Panc1 (cell line): ENCODE measurements at regions not wholly inside any gene's neighbourhood (a gene's known extent, or its start where the extent isn't known, plus 50 kb on each side); places are given as distances from the start of the nearest gene placed in this dataset.

Experiments used
- ATAC-seq: fragments of 200-7000 bp; cut with Tn5 transposase; 2 replicates; pipeline ENCODE4 v1.9.1; 2020; ENCODE audit warnings: mild to moderate bottlenecking, moderate library complexity
- BruUV-seq: library from RNA; stranded (reverse); fragments of 400-500 nt; replicated peaks from 2 replicates; lab custom pipeline; 2021; lab: Mats Ljungman, UMichigan
- CTCF ChIA-PET: fragments of 300-600 bp; sonication (Branson Sonifier 250); formaldehyde crosslinking; loops from one replicate; lab custom pipeline; 2022; ENCODE audit warnings: antibody characterized with exemption; lab: Charles Lee
- POLR2A ChIA-PET: fragments of 300-600 bp; sonication (Branson Sonifier 250); formaldehyde crosslinking; loops from one replicate; lab custom pipeline; 2022; ENCODE audit warnings: antibody characterized with exemption; lab: Charles Lee
- DNase-seq: peaks from one replicate; pipeline ENCODE4 v3.0.0-alpha.2; 2010; ENCODE audit warnings: low read depth, low spot score
- H3K27ac ChIP-seq: 2 replicates; pipeline ENCODE4 v1.5.1; 2011; ENCODE audit warnings: mild to moderate bottlenecking, low read length, inconsistent platforms
- H3K27me3 ChIP-seq: fragments of 200-500 bp; sonication (Bioruptor generic); 2 replicates; pipeline ENCODE4 v1.6.0; 2014; ENCODE audit warnings: low read length, inconsistent platforms; ENCODE audit not compliant: control insufficient read depth, insufficient read depth
- H3K36me3 ChIP-seq: fragments of 200-500 bp; sonication (Bioruptor generic); 2 replicates; pipeline ENCODE4 v1.5.1; 2014; ENCODE audit warnings: inconsistent platforms, mild to moderate bottlenecking, low read length, moderate library complexity; ENCODE audit not compliant: control insufficient read depth, insufficient read depth
- H3K4me1 ChIP-seq: 2 replicates; pipeline ENCODE4 v1.5.1; 2011; ENCODE audit warnings: inconsistent platforms, mild to moderate bottlenecking, low read length, moderate library complexity; ENCODE audit not compliant: control insufficient read depth, insufficient read depth
- H3K4me3 ChIP-seq, 2 experiments: 2 replicates each; pipeline ENCODE4 v1.5.1; 2011 to 2012; ENCODE audit warnings: low read depth in 2 of 2, low read length in 2 of 2, mild to moderate bottlenecking in 2 of 2, inconsistent platforms in 1 of 2, moderate library complexity in 1 of 2
- H3K9me3 ChIP-seq: fragments of 200-500 bp; sonication (Bioruptor generic); 2 replicates; pipeline ENCODE4 v1.5.1; 2014; ENCODE audit warnings: low read depth, mild to moderate bottlenecking, inconsistent platforms, low read length, moderate library complexity; ENCODE audit not compliant: control insufficient read depth, insufficient read depth
- CTCF ChIP-seq: fragments of 450-650 bp; IDR thresholded peaks from 2 replicates; pipeline ENCODE4 v1.5.1; 2017; ENCODE audit warnings: mild to moderate bottlenecking
- POLR2AphosphoS5 ChIP-seq: IDR thresholded peaks from 2 replicates; pipeline ENCODE4 v1.6.1; 2012; ENCODE audit warnings: mild to moderate bottlenecking, low read depth, low read length, moderate library complexity
- REST ChIP-seq, 2 experiments: IDR thresholded peaks; 2 replicates each; pipeline ENCODE4 v1.6.1; 2011 to 2012; ENCODE audit warnings: low read depth in 2 of 2, control low read depth in 1 of 2, low read length in 1 of 2, mild to moderate bottlenecking in 1 of 2, moderate library complexity in 1 of 2; ENCODE audit not compliant: insufficient read depth in 1 of 2
- SIN3A ChIP-seq: IDR thresholded peaks from 2 replicates; pipeline ENCODE4 v1.6.1; 2012; ENCODE audit warnings: low read depth, mild to moderate bottlenecking, low read length, moderate library complexity, borderline replicate concordance; ENCODE audit not compliant: insufficient read depth
- TCF7L2 ChIP-seq: IDR thresholded peaks from 2 replicates; pipeline ENCODE4 v1.6.1; 2011; ENCODE audit warnings: mild to moderate bottlenecking, low read depth, low read length, inconsistent platforms
- in situ Hi-C: cut with HindIII; loops from 2 replicates; pipeline ENCODE4 v1.10.0; 2016; ENCODE audit warnings: low sequenced_read_pairs, low pct_unique_long_range_greater_than_20kb
- intact Hi-C: fragments of 100-400 bp; cut with micrococcal nuclease; formaldehyde crosslinking; loops from one replicate; pipeline ENCODE4 v1.10.0; 2022; ENCODE audit not compliant: unreplicated experiment

DNA sequence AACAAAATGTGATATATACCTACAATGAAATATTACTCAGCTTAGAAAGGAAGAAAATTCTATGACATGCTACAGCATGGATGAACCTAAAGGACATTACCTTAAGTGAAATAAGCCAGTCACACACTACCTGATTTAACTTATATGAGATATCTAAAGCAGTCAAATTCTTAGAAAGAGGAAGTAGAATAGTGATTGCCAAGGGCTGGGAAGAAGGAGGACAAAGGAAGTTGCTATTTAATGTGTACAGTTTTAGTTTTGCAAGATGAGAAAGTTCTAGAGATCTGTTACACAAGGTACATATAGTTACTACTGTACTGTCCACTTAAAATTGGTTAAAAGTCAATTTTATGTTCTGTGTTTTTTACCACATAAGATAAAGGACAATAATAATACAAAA, 87.5 kb upstream of the KCTD3 start:
- intact Hi-C loops (no loop called here), in situ Hi-C loops (no loop called here)
- CTCF ChIA-PET = no interaction called here
- POLR2A ChIA-PET = no interaction called here
- H3K27me3 ChIP-seq = no peaks in the 10 kb centered on the region
- TF ChIP-seq SIN3A (no peak), TCF7L2 (no peak), POLR2AphosphoS5 (no peak), CTCF (no peak), REST (IDR thresholded peaks at IDR 0.05; ENCODE audit: insufficient read depth in 1 of 2, low read depth in 2 of 2, low read length in 1 of 2) (no peak)
- no peaks in the 10 kb centered on the region for H3K4me1 ChIP-seq
- H3K4me3 ChIP-seq = no peak overlapping the region
- no peaks in the 10 kb centered on the region for H3K9me3 ChIP-seq
- DNase-seq (no peak), ATAC-seq (no peak)
- BruUV-seq = no TSS peak
- no peak overlapping the region for H3K27ac ChIP-seq
- H3K36me3 ChIP-seq = no peaks in the 10 kb centered on the region

DNA sequence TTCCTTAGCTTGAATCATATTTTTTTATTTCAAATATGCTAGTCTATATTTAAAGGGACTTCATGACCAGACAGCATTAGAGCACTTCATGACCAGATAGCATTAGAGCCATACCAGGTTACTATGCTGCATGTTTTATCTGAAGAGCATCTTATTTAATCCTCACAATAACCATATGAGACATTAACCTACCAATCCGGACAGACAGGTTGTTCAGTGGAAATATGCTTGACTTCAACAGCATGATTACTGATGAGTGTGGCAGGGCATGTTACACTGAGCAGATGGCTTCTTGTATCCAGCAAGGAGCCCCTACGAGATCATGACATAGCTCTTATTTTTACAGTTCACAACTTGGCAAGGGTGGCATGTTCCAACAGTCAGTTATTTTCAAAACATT, 85.0 kb upstream of the KCTD3 start:
- no peak for ATAC-seq
- no TSS peak for BruUV-seq
- Histone ChIP-seq H3K4me1 (no peaks in the 10 kb centered on the region), H3K4me3 (no peak overlapping the region), H3K27ac (no peak overlapping the region), H3K27me3 (no peaks in the 10 kb centered on the region; the same call in 1 of the 2 replicates), H3K9me3 (no peaks in the 10 kb centered on the region), H3K36me3 (no peaks in the 10 kb centered on the region)
- ChIA-PET CTCF (no interaction called here), POLR2A (no interaction called here)
- in situ Hi-C loops (no loop called here), intact Hi-C loops (no loop called here)
- DNase-seq = no peak
- TF ChIP-seq REST (IDR thresholded peaks at IDR 0.05; ENCODE audit: insufficient read depth in 1 of 2, low read depth in 2 of 2, low read length in 1 of 2) = no peak
- no peak for TF ChIP-seq SIN3A
- no peak for TF ChIP-seq TCF7L2
- no peak for TF ChIP-seq CTCF
- TF ChIP-seq POLR2AphosphoS5 = no peak
